ENCODE measurements at regions not wholly inside any gene's neighbourhood (a gene's known extent, or its start where the extent isn't known, plus 50 kb on each side); places are given as distances from the start of the nearest gene placed in this dataset.

DNA sequence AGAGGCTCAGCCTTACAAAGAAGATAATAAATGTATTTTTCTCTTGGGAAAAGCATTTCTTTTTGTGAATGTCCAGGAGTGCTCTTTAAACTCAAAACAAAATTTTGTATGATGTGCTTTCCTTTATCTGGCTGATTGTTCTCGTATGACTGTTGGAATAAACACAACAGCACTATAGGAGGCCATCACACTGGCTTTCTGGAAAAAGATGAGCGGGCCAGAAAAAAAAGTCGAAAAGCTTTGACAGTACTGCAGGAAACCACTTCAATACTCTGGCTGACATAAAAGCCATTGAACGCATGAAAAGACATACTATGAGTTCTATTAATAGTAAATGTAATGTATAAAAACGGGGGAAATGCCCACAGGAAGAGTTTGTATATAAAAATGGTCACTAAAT is 64.7 kb upstream of the CTSO start:
- BruUV-seq (replicated peaks): no TSS peak
- TF ChIP-seq, protein P1, sequence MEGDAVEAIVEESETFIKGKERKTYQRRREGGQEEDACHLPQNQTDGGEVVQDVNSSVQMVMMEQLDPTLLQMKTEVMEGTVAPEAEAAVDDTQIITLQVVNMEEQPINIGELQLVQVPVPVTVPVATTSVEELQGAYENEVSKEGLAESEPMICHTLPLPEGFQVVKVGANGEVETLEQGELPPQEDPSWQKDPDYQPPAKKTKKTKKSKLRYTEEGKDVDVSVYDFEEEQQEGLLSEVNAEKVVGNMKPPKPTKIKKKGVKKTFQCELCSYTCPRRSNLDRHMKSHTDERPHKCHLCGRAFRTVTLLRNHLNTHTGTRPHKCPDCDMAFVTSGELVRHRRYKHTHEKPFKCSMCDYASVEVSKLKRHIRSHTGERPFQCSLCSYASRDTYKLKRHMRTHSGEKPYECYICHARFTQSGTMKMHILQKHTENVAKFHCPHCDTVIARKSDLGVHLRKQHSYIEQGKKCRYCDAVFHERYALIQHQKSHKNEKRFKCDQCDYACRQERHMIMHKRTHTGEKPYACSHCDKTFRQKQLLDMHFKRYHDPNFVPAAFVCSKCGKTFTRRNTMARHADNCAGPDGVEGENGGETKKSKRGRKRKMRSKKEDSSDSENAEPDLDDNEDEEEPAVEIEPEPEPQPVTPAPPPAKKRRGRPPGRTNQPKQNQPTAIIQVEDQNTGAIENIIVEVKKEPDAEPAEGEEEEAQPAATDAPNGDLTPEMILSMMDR (conservative IDR thresholded peaks at IDR 0.05; ENCODE audit: low read length): no peak
- no peak for TF ChIP-seq EZH2phosphoT487 (IDR thresholded peaks at IDR 0.05; ENCODE audit: borderline replicate concordance, low read depth, low read length)
- H3K27ac ChIP-seq (ENCODE audit: low read depth, low read length, poor library complexity, severe bottlenecking): no peak overlapping the region
- H3K9me2 ChIP-seq (ENCODE audit: insufficient read depth, low read length): no peaks in the 10 kb centered on the region
- ChIA-PET CTCF (ENCODE audit: unreplicated experiment) (no interaction called here), POLR2A (interaction anchor here (0.5 kb wide), 1 partner anchor 1666 kb away, joined by 3 read pairs; no protein-coding TSS in a partner anchor)
- intact Hi-C loops (cut with micrococcal nuclease; ENCODE audit: unreplicated experiment): no loop called here
- H2AFZ ChIP-seq (ENCODE audit: low read length): no peak overlapping the region
- no peaks in the 10 kb centered on the region for H3K9me3 ChIP-seq (ENCODE audit: low read length)
- H3K36me3 ChIP-seq (ENCODE audit: insufficient read depth, low read length): no peaks in the 10 kb centered on the region
- no peak for DNase-seq (ENCODE audit: low spot score)
- no peaks in the 10 kb centered on the region for H3K4me1 ChIP-seq (ENCODE audit: insufficient read depth, low read length, poor library complexity, severe bottlenecking)
- H3K4me2 ChIP-seq (ENCODE audit: low read length): no peak overlapping the region
- no peaks in the 10 kb centered on the region for H3K79me2 ChIP-seq (ENCODE audit: insufficient read depth, low read depth, low read length)
- no peaks in the 10 kb centered on the region for H4K20me1 ChIP-seq (ENCODE audit: insufficient read depth, low read length)
- no peak overlapping the region for H3K4me3 ChIP-seq (ENCODE audit: low read depth, low read length, poor library complexity, severe bottlenecking)

DNA sequence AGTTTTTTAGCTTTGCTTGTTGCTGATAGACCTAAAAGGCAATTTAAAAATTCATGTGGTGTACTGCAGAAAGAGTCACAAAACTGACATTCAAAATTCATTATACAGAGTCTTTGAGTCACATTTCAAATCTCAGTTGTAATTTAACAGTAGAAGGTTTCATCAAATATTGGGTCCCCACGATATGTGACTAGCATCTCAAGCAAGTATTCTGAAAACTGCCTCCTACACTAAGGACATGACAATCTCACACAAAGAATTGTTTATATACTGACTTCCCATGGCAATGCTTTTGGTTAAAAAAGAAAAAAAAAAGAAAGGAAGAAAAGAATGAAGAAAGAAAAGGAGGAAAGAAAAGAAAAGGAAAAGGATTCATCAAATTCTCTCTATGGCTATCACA is 62.1 kb upstream of the CTSO start:
- CTCF ChIA-PET (ENCODE audit: unreplicated experiment): no interaction called here
- no peaks in the 10 kb centered on the region for H3K4me1 ChIP-seq (ENCODE audit: insufficient read depth, low read length, poor library complexity, severe bottlenecking)

DNA sequence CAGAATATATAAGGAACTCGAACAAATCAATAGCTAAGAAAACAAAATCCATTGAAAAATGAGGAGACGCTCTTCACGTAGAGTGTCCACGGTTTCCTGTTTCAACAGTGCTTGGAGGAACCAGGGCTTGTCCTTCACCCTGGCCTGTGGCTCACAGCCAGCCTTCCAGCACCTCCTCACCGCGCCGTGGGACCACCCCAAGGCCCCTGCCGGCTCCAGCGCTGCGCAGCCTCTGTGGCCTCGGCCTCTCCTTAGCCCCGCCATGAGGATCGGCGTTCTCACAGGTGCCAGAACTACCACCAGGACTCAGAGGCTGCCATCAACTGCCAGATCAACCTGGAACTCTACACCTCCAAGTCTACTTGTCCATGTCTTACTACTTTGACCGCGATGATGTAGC is 52.5 kb upstream of the CTSO start:
- POLR2A ChIA-PET: no interaction called here

More for the DNA sequence above, 62.1 kb upstream of the CTSO start:
- H3K4me3 ChIP-seq (ENCODE audit: low read depth, low read length, poor library complexity, severe bottlenecking): no peak overlapping the region
- BruUV-seq (replicated peaks): no TSS peak
- no peaks in the 10 kb centered on the region for H3K36me3 ChIP-seq (ENCODE audit: insufficient read depth, low read length)
- POLR2A ChIA-PET: no interaction called here
- no peak overlapping the region for H3K27ac ChIP-seq (ENCODE audit: low read depth, low read length, poor library complexity, severe bottlenecking)
- H3K9me3 ChIP-seq (ENCODE audit: low read length): no peaks in the 10 kb centered on the region
- H2AFZ ChIP-seq (ENCODE audit: low read length): no peak overlapping the region
- no peaks in the 10 kb centered on the region for H3K79me2 ChIP-seq (ENCODE audit: insufficient read depth, low read depth, low read length)
- no peaks in the 10 kb centered on the region for H4K20me1 ChIP-seq (ENCODE audit: insufficient read depth, low read length)
- H3K4me2 ChIP-seq (ENCODE audit: low read length): no peak overlapping the region
- DNase-seq (ENCODE audit: low spot score): no peak
- no peaks in the 10 kb centered on the region for H3K9me2 ChIP-seq (ENCODE audit: insufficient read depth, low read length)
- TF ChIP-seq EZH2phosphoT487 (IDR thresholded peaks at IDR 0.05; ENCODE audit: borderline replicate concordance, low read depth, low read length): no peak
- TF ChIP-seq, protein P1 (conservative IDR thresholded peaks at IDR 0.05; ENCODE audit: low read length): no peak
- intact Hi-C loops (cut with micrococcal nuclease; ENCODE audit: unreplicated experiment): no loop called here

More for the DNA sequence above, 52.5 kb upstream of the CTSO start:
- no peaks in the 10 kb centered on the region for H3K9me2 ChIP-seq (ENCODE audit: insufficient read depth, low read length)
- no peaks in the 10 kb centered on the region for H3K4me1 ChIP-seq (ENCODE audit: insufficient read depth, low read length, poor library complexity, severe bottlenecking)
- H3K4me2 ChIP-seq (ENCODE audit: low read length): no peak overlapping the region
- no peak for DNase-seq (ENCODE audit: low spot score)
- H4K20me1 ChIP-seq (ENCODE audit: insufficient read depth, low read length): no peaks in the 10 kb centered on the region
- no peak overlapping the region for H2AFZ ChIP-seq (ENCODE audit: low read length)
- no peak overlapping the region for H3K4me3 ChIP-seq (ENCODE audit: low read depth, low read length, poor library complexity, severe bottlenecking)
- CTCF ChIA-PET (ENCODE audit: unreplicated experiment): no interaction called here
- H3K79me2 ChIP-seq (ENCODE audit: insufficient read depth, low read depth, low read length): no peaks in the 10 kb centered on the region
- TF ChIP-seq EZH2phosphoT487 (IDR thresholded peaks at IDR 0.05; ENCODE audit: borderline replicate concordance, low read depth, low read length): no peak
- TF ChIP-seq, protein P1 (conservative IDR thresholded peaks at IDR 0.05; ENCODE audit: low read length): no peak
- no TSS peak for BruUV-seq (replicated peaks)
- no peaks in the 10 kb centered on the region for H3K36me3 ChIP-seq (ENCODE audit: insufficient read depth, low read length)
- no peaks in the 10 kb centered on the region for H3K9me3 ChIP-seq (ENCODE audit: low read length)
- intact Hi-C loops (cut with micrococcal nuclease; ENCODE audit: unreplicated experiment): no loop called here
- H3K27ac ChIP-seq (ENCODE audit: low read depth, low read length, poor library complexity, severe bottlenecking): no peak overlapping the region

Measured in OCI-LY7 (cell line).